ENCODE measurements at regions not wholly inside any gene's neighbourhood (a gene's known extent, or its start where the extent isn't known, plus 50 kb on each side); places are given as distances from the start of the nearest gene placed in this dataset.

- no peak for DNase-seq (ENCODE audit: extremely low read depth, low read depth)
Observed at GRCh38 chr3:102141096-102141927, 292.0 kb downstream of the NFKBIZ start.

GRCh38 chr3:102141928-102142239, 292.6 kb downstream of the NFKBIZ start:
- DNase-seq (ENCODE audit: extremely low read depth, low read depth), result no peak

GRCh38 chr3:102142379-102143060, 292.3 kb upstream of the ZPLD1 start:
- no peak for DNase-seq (ENCODE audit: extremely low read depth, low read depth)

- DNase-seq (ENCODE audit: extremely low read depth, low read depth), result no peak
Observed at GRCh38 chr3:102143536-102143935, 291.3 kb upstream of the ZPLD1 start.

- DNase-seq (ENCODE audit: extremely low read depth, low read depth), result no peak
Observed at GRCh38 chr3:102144063-102144462, 290.8 kb upstream of the ZPLD1 start.

- no peak for DNase-seq (ENCODE audit: extremely low read depth, low read depth)
Observed at GRCh38 chr3:102148598-102149337, 286.0 kb upstream of the ZPLD1 start.

GRCh38 chr3:102151935-102152334, 282.9 kb upstream of the ZPLD1 start:
- DNase-seq (ENCODE audit: extremely low read depth, low read depth), result no peak

- no peak for DNase-seq (ENCODE audit: extremely low read depth, low read depth)
Observed at GRCh38 chr3:102156426-102156825, 278.4 kb upstream of the ZPLD1 start.

GRCh38 chr3:102158080-102158740, 276.6 kb upstream of the ZPLD1 start:
- no peak for DNase-seq (ENCODE audit: extremely low read depth, low read depth)

- DNase-seq (ENCODE audit: extremely low read depth, low read depth), result no peak
Observed at GRCh38 chr3:102159810-102160451, 274.9 kb upstream of the ZPLD1 start.

GRCh38 chr3:102161384-102162006, 273.3 kb upstream of the ZPLD1 start:
- no peak for DNase-seq (ENCODE audit: extremely low read depth, low read depth)

GRCh38 chr3:102162251-102162650, 272.6 kb upstream of the ZPLD1 start:
- no peak for DNase-seq (ENCODE audit: extremely low read depth, low read depth)

- peak; percentile 16 for DNase-seq (ENCODE audit: extremely low read depth, low read depth)
Observed at GRCh38 chr3:102163039-102163817, 271.6 kb upstream of the ZPLD1 start.

GRCh38 chr3:102163818-102164154, 271.0 kb upstream of the ZPLD1 start:
- DNase-seq (ENCODE audit: extremely low read depth, low read depth), result no peak

GRCh38 chr3:102165367-102165766, 269.4 kb upstream of the ZPLD1 start:
- no peak for DNase-seq (ENCODE audit: extremely low read depth, low read depth)

GRCh38 chr3:102169915-102170479, 264.8 kb upstream of the ZPLD1 start:
- DNase-seq (ENCODE audit: extremely low read depth, low read depth), result no peak

- DNase-seq (ENCODE audit: extremely low read depth, low read depth), result no peak
Observed at GRCh38 chr3:102170545-102170944, 264.3 kb upstream of the ZPLD1 start.

- no peak for DNase-seq (ENCODE audit: extremely low read depth, low read depth)
Observed at GRCh38 chr3:102174312-102174712, 260.5 kb upstream of the ZPLD1 start.

- no peak for DNase-seq (ENCODE audit: extremely low read depth, low read depth)
Observed at GRCh38 chr3:102174832-102175374, 259.9 kb upstream of the ZPLD1 start.

All from NCI-H460 (cell line).